Parathyroid adenoma (tissue), 2 donors: ENCODE measurements at regions not wholly inside any gene's neighbourhood (a gene's known extent, or its start where the extent isn't known, plus 50 kb on each side); places are given as distances from the start of the nearest gene placed in this dataset.

Source experiments
- H2AFZ ChIP-seq: fragments of 300-600 bp; sonication (generic); one replicate; pipeline ENCODE4 v1.7.0; 2017; ENCODE audit warnings: antibody characterized with exemption, mild to moderate bottlenecking
- H3K27ac ChIP-seq: fragments of 300-600 bp; sonication (generic); one replicate; pipeline ENCODE4 v1.7.0; 2017
- H3K27me3 ChIP-seq: fragments of 300-600 bp; sonication (generic); one replicate; pipeline ENCODE4 v1.7.0; 2017; ENCODE audit warnings: low read length; ENCODE audit not compliant: control insufficient read depth, insufficient read depth
- H3K36me3 ChIP-seq: fragments of 300-600 bp; sonication (generic); one replicate; pipeline ENCODE4 v1.7.0; 2017; ENCODE audit warnings: low read length; ENCODE audit not compliant: control insufficient read depth, insufficient read depth
- H3K4me1 ChIP-seq: fragments of 300-600 bp; sonication (generic); one replicate; pipeline ENCODE4 v1.7.0; 2017; ENCODE audit warnings: control low read depth
- H3K4me2 ChIP-seq: fragments of 300-600 bp; sonication (generic); one replicate; pipeline ENCODE4 v1.7.0; 2017; ENCODE audit warnings: low read length
- H3K4me3 ChIP-seq: fragments of 300-600 bp; sonication (generic); one replicate; pipeline ENCODE4 v1.7.0; 2017; ENCODE audit warnings: low read depth, low read length
- H3K79me2 ChIP-seq: fragments of 300-600 bp; sonication (generic); one replicate; pipeline ENCODE4 v1.7.0; 2017; ENCODE audit warnings: control low read depth
- H3K9ac ChIP-seq: fragments of 300-600 bp; sonication (generic); one replicate; pipeline ENCODE4 v1.7.0; 2017; ENCODE audit warnings: mild to moderate bottlenecking
- H3K9me3 ChIP-seq: fragments of 300-600 bp; sonication (generic); one replicate; pipeline ENCODE4 v1.7.0; 2017; ENCODE audit warnings: low read length; ENCODE audit not compliant: control insufficient read depth
- TF ChIP-seq, protein P1 (sequence below): fragments of 300-600 bp; sonication (generic); IDR thresholded peaks from one replicate; pipeline ENCODE4 v1.7.0; 2017; ENCODE audit warnings: antibody characterized with exemption, mild to moderate bottlenecking
- donor health status: primary hyperparathyroidism.

DNA sequence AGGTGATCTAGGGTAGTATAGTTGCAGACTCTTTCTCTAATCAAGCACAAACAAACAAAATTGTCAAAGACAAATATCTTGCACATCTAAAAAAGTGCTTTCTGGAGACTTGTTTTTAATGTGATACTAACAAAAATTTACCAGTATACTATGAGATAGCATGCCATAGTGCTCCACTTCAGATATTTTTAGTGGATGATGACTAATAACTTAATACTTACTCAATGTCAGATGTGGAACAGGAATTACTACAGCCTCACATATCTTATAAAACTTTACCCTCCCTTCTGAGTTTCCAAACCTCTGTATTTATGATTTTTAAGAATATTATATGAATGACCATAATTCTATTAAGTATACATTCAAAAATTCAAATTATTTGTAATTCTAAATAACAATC, 1162.0 kb upstream of the SLC39A10 start:
- H3K27ac ChIP-seq: no peak overlapping the region
- no peaks in the 10 kb centered on the region for H3K79me2 ChIP-seq
- no peaks in the 10 kb centered on the region for H3K36me3 ChIP-seq
- no peak overlapping the region for H3K4me3 ChIP-seq
- no peaks in the 10 kb centered on the region for H3K27me3 ChIP-seq
- no peaks in the 10 kb centered on the region for H3K9me3 ChIP-seq
- no peak overlapping the region for H3K9ac ChIP-seq
- H3K4me2 ChIP-seq: no peak overlapping the region
- H3K4me1 ChIP-seq: no peaks in the 10 kb centered on the region
- TF ChIP-seq, protein P1, sequence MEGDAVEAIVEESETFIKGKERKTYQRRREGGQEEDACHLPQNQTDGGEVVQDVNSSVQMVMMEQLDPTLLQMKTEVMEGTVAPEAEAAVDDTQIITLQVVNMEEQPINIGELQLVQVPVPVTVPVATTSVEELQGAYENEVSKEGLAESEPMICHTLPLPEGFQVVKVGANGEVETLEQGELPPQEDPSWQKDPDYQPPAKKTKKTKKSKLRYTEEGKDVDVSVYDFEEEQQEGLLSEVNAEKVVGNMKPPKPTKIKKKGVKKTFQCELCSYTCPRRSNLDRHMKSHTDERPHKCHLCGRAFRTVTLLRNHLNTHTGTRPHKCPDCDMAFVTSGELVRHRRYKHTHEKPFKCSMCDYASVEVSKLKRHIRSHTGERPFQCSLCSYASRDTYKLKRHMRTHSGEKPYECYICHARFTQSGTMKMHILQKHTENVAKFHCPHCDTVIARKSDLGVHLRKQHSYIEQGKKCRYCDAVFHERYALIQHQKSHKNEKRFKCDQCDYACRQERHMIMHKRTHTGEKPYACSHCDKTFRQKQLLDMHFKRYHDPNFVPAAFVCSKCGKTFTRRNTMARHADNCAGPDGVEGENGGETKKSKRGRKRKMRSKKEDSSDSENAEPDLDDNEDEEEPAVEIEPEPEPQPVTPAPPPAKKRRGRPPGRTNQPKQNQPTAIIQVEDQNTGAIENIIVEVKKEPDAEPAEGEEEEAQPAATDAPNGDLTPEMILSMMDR: no peak
- H2AFZ ChIP-seq: no peak overlapping the region

DNA sequence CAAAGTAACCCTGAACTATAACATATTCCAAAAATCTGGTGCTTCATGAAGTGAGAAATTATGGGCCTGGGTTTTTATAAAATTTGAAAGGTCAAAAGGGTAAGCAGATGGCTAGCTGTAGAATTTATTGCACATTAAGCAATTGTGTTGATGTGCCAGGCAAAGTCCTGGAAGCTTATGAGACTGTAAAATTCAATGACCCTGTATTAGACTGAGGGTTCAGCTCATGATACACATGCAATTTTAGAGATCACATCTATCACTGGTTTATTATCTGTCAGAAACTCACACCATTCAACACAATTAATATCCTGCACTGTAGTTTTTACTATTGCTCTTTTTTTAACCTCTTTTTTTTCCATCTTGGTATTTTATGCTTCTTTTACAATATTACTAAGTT, 1162.6 kb upstream of the SLC39A10 start:
- H3K27me3 ChIP-seq: no peaks in the 10 kb centered on the region
- H3K36me3 ChIP-seq: no peaks in the 10 kb centered on the region
- no peak overlapping the region for H3K27ac ChIP-seq
- H3K9ac ChIP-seq: no peak overlapping the region
- H3K4me1 ChIP-seq: no peaks in the 10 kb centered on the region
- TF ChIP-seq, protein P1: no peak
- no peaks in the 10 kb centered on the region for H3K79me2 ChIP-seq
- H3K4me2 ChIP-seq: no peak overlapping the region
- no peaks in the 10 kb centered on the region for H3K9me3 ChIP-seq
- H2AFZ ChIP-seq: no peak overlapping the region
- H3K4me3 ChIP-seq: no peak overlapping the region

DNA sequence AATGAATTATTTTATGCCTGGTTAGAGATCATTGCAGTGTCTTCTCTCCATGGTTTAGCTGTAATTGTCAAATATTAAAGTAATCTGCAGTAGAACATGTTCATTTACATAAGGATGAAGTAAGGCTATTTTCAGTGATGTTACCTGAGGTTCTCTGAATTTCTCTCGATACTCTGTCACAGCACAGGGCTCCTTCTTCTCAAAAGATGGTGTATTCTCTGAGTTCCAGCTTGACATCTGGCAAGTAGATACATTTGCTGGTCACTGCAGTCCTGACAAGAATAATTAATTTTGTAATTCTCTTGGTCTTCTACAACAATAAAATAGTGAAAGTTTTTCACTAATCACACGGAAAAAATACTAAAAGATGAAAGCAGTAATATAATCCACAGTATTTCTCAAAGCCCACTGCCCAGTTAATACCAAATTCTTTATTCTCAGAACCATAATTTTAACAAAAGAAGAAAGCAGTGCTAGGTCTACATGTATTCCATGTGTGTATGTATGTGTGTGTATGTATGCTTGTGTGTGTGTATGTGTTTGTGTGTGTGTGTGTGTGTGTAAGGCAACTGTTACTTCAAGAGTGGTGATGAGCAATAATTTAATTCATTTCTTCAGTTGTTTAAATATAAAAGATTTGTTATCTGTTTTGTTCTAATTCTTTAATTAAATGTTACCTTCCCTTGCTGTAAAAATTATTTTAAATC, 1165.5 kb upstream of the SLC39A10 start:
- Histone ChIP-seq H3K4me2 (no peak overlapping the region), H3K4me1 (no peaks in the 10 kb centered on the region), H3K9me3 (no peaks in the 10 kb centered on the region), H2AFZ (no peak overlapping the region), H3K79me2 (no peaks in the 10 kb centered on the region), H3K27me3 (no peaks in the 10 kb centered on the region), H3K27ac (no peak overlapping the region), H3K9ac (no peak overlapping the region), H3K36me3 (no peaks in the 10 kb centered on the region), H3K4me3 (no peak overlapping the region)
- TF ChIP-seq, protein P1: no peak

DNA sequence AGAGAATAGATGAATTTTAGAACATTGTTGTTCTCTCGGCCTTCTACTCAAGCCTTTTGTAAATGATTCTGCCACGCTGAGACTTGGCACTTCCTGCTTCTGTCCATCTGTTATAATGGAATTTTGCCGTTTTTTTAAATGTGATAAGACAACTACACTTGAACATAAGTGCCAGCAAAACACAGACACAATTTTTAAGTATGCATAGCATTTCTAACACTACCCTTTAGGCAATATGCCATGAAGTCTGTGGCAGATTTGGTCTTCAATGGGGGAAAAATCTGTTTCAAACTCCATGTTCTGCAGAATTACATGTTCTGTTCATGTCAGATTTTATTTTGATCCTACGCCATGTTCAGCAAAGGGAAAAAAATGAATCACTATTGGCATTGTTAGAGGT, 1170.7 kb upstream of the SLC39A10 start:
- no peaks in the 10 kb centered on the region for H3K4me1 ChIP-seq
- H3K9ac ChIP-seq: no peak overlapping the region
- no peak overlapping the region for H3K4me3 ChIP-seq
- H3K27ac ChIP-seq: no peak overlapping the region
- no peaks in the 10 kb centered on the region for H3K36me3 ChIP-seq
- no peaks in the 10 kb centered on the region for H3K9me3 ChIP-seq
- TF ChIP-seq, protein P1: no peak
- H3K4me2 ChIP-seq: no peak overlapping the region
- no peaks in the 10 kb centered on the region for H3K27me3 ChIP-seq
- H2AFZ ChIP-seq: no peak overlapping the region
- H3K79me2 ChIP-seq: no peaks in the 10 kb centered on the region

DNA sequence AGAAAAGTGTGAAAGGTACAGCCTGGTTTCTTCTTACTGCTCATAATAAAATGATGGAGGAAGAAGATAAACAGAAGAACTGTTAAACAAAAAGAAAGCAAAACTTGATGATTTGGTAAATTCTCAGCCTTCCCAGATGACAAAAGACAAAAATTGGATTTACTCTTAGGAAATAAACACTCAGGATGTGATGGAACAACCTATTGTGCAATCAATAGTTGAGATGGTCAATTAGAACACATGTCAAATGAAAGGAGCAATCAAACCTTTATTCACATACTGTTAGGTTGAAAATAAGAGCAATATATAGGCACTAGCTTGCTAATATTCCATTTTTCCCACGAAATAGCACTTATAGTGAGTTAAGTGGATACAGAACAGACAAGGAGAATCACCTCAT, 1174.0 kb upstream of the SLC39A10 start:
- no peak overlapping the region for H3K4me2 ChIP-seq

More for the DNA sequence above, 1174.0 kb upstream of the SLC39A10 start:
- H3K9me3 ChIP-seq: no peaks in the 10 kb centered on the region
- H3K36me3 ChIP-seq: no peaks in the 10 kb centered on the region
- H3K79me2 ChIP-seq: no peaks in the 10 kb centered on the region
- H3K4me1 ChIP-seq: no peaks in the 10 kb centered on the region
- no peak overlapping the region for H3K9ac ChIP-seq
- no peak overlapping the region for H3K27ac ChIP-seq
- TF ChIP-seq, protein P1: no peak
- H3K4me3 ChIP-seq: no peak overlapping the region
- H2AFZ ChIP-seq: no peak overlapping the region
- no peaks in the 10 kb centered on the region for H3K27me3 ChIP-seq
